ENCODE measurements at regions not wholly inside any gene's neighbourhood (a gene's known extent, or its start where the extent isn't known, plus 50 kb on each side); places are given as distances from the start of the nearest gene placed in this dataset.

DNA sequence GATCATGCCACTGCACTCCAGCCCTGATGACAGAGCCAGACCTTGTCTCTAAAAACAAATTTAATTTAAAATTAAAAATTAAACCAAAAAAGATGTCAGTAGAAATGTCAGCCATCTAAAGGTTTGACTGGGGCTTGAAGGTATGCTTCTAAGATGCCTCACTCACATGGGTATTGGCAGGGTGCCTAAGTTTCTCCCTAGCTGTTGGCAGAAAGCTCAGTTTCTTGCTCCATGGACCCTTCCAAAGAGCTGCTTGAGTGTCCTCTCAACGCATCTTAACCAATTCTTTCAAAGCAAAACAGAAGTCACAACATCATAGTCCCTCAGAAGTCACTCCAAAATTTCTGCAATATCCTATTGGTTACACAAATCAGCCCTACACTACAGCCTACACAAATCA lies 231.0 kb upstream of the ADGRL2 start:
- H3K27ac Mint-ChIP-seq: no peak overlapping the region
- H3K27ac ChIP-seq (ENCODE audit: insufficient read depth, low read length, poor library complexity, severe bottlenecking): no peak overlapping the region
- no peak overlapping the region for H3K4me3 ChIP-seq (ENCODE audit: low read depth, low read length)
- H3K4me1 ChIP-seq (ENCODE audit: control insufficient read depth, insufficient read depth, low read length, poor library complexity, severe bottlenecking): no peaks in the 10 kb centered on the region
- ATAC-seq (ENCODE audit: low read depth in 2 of 2) (no peak), DNase-seq (no peak)
- H3K36me3 ChIP-seq (ENCODE audit: control insufficient read depth, insufficient read depth, low read length): no peaks in the 10 kb centered on the region
- no peaks in the 10 kb centered on the region for H3K9me3 ChIP-seq (ENCODE audit: control insufficient read depth in 2 of 2, low read length in 2 of 2)
- H3K27me3 Mint-ChIP-seq: no peaks in the 10 kb centered on the region
- H3K9me3 Mint-ChIP-seq: peaks cover 0 to 9% (median 4%) of the 10 kb centered on the region in 7 donors
- H3K36me3 Mint-ChIP-seq: no peaks in the 10 kb centered on the region
- no peak overlapping the region for H3K4me3 Mint-ChIP-seq
- no peaks in the 10 kb centered on the region for H3K27me3 ChIP-seq (ENCODE audit: control insufficient read depth, insufficient read depth, low read length)
- no peaks in the 10 kb centered on the region for H3K4me1 Mint-ChIP-seq

DNA sequence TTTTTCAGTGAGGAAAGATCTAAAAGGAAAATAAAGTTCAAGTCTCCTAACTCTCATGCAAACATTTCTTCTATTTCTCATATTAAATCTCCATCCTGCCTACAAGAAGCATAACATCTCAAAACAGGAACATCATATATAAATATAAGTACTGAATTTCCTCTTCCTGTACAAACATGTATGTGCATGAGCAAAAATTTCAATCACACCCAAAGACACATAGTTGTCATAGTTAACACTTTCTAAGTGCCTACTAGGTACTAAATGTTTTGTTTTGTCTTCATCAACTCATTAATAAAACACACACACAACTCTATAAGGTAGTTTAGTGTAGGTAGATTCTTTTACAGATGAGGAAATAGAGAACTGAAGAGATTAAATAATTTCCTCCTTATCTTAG lies 237.1 kb upstream of the ADGRL2 start:
- Histone ChIP-seq H3K9me3 (ENCODE audit: control insufficient read depth in 2 of 2, low read length in 2 of 2) (no peaks in the 10 kb centered on the region), H3K4me1 (ENCODE audit: control insufficient read depth, insufficient read depth, low read length, poor library complexity, severe bottlenecking) (no peaks in the 10 kb centered on the region), H3K36me3 (ENCODE audit: control insufficient read depth, insufficient read depth, low read length) (no peaks in the 10 kb centered on the region), H3K4me3 (ENCODE audit: low read depth, low read length) (no peak overlapping the region), H3K27me3 (ENCODE audit: control insufficient read depth, insufficient read depth, low read length) (no peaks in the 10 kb centered on the region), H3K27ac (ENCODE audit: insufficient read depth, low read length, poor library complexity, severe bottlenecking) (no peak overlapping the region)
- DNase-seq (no peak), ATAC-seq (ENCODE audit: low read depth in 2 of 2) (no peak)
- no peaks in the 10 kb centered on the region for H3K4me1 Mint-ChIP-seq
- no peak overlapping the region for H3K4me3 Mint-ChIP-seq
- no peak overlapping the region for H3K27ac Mint-ChIP-seq
- peaks cover 2 to 14% (median 6%) of the 10 kb centered on the region in 7 donors for H3K9me3 Mint-ChIP-seq
- no peaks in the 10 kb centered on the region for H3K27me3 Mint-ChIP-seq
- no peaks in the 10 kb centered on the region for H3K36me3 Mint-ChIP-seq

GRCh38 chr1:81562934-81563333 lies 237.8 kb upstream of the ADGRL2 start:
- Histone ChIP-seq H3K27ac (ENCODE audit: insufficient read depth, low read length, poor library complexity, severe bottlenecking) (no peak overlapping the region), H3K27me3 (ENCODE audit: control insufficient read depth, insufficient read depth, low read length) (no peaks in the 10 kb centered on the region), H3K4me3 (ENCODE audit: low read depth, low read length) (no peak overlapping the region), H3K4me1 (ENCODE audit: control insufficient read depth, insufficient read depth, low read length, poor library complexity, severe bottlenecking) (no peaks in the 10 kb centered on the region), H3K36me3 (ENCODE audit: control insufficient read depth, insufficient read depth, low read length) (no peaks in the 10 kb centered on the region), H3K9me3 (ENCODE audit: control insufficient read depth in 2 of 2, low read length in 2 of 2) (no peaks in the 10 kb centered on the region)
- DNase-seq (no peak), ATAC-seq (ENCODE audit: low read depth in 2 of 2) (no peak)
- no peak overlapping the region for H3K27ac Mint-ChIP-seq
- no peak overlapping the region for H3K4me3 Mint-ChIP-seq
- no peaks in the 10 kb centered on the region for H3K27me3 Mint-ChIP-seq
- H3K36me3 Mint-ChIP-seq: no peaks in the 10 kb centered on the region
- H3K4me1 Mint-ChIP-seq: no peaks in the 10 kb centered on the region
- H3K9me3 Mint-ChIP-seq: peaks cover 0 to 14% (median 6%) of the 10 kb centered on the region in 7 donors

DNA sequence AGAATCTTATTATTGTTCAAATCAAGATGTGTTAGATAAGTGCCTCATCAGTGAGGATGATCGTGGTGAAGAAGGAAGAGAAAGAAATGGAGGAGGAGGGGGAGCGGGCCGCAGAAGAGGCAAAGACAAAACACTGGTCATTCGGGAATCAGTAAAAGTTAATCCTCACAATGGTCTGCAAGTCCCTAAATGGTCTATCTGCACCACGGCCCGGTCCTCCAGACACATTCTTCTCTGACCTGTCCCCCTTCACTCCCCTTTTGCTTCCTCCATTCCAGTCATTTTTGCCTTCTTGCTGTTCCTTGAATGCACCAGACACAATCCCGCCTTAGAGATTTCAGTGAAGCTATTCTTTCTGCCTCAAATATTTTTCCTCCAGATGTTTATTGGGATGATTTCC lies 240.1 kb upstream of the ADGRL2 start:
- Histone ChIP-seq H3K9me3 (ENCODE audit: control insufficient read depth in 2 of 2, low read length in 2 of 2) (peaks cover 0 to 2% of the 10 kb centered on the region in 2 experiments), H3K27ac (ENCODE audit: insufficient read depth, low read length, poor library complexity, severe bottlenecking) (no peak overlapping the region), H3K36me3 (ENCODE audit: control insufficient read depth, insufficient read depth, low read length) (no peaks in the 10 kb centered on the region), H3K4me1 (ENCODE audit: control insufficient read depth, insufficient read depth, low read length, poor library complexity, severe bottlenecking) (no peaks in the 10 kb centered on the region), H3K4me3 (ENCODE audit: low read depth, low read length) (no peak overlapping the region), H3K27me3 (ENCODE audit: control insufficient read depth, insufficient read depth, low read length) (no peaks in the 10 kb centered on the region)
- ATAC-seq (ENCODE audit: low read depth in 2 of 2) (no peak), DNase-seq (no peak)
- no peaks in the 10 kb centered on the region for H3K36me3 Mint-ChIP-seq
- no peaks in the 10 kb centered on the region for H3K27me3 Mint-ChIP-seq
- peaks cover 3 to 16% (median 6%) of the 10 kb centered on the region in 7 donors for H3K9me3 Mint-ChIP-seq
- H3K4me1 Mint-ChIP-seq: no peaks in the 10 kb centered on the region
- no peak overlapping the region for H3K4me3 Mint-ChIP-seq
- no peak overlapping the region for H3K27ac Mint-ChIP-seq

DNA sequence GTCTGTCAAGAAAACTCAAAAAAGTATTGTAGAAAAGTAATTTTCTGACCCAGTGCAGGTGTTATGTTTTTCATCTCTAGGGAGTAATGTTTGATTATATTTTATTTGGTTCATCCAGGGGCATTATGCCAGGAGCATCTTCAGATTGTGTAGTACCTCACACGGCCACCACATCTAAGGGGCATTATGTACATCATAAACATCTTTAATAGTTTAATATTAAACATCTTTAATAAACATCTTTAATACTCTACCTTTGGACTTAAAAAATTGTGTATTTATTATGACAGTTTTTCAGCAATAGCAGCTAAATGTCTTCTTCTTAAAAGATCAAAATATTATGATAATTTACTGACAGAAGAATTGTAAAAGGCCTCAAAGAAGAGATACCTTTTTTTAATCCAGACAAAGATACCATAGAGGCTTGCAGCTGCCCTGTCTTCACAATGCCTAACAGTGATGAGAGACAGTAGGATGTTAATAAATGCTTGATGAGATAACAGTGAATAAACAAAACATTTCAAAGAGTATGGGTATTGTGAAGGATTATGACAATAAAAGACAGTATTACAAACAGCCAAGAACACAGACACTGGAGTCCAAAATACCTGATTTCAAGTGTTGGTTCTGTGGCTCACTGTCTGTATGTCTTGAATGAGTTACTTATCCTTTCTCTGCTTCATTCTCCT lies 240.9 kb upstream of the ADGRL2 start:
- H3K9me3 Mint-ChIP-seq: peaks cover 3 to 16% (median 7%) of the 10 kb centered on the region in 7 donors
- H3K36me3 ChIP-seq (ENCODE audit: control insufficient read depth, insufficient read depth, low read length): no peaks in the 10 kb centered on the region
- H3K9me3 ChIP-seq (ENCODE audit: control insufficient read depth in 2 of 2, low read length in 2 of 2): peaks cover 0 to 2% of the 10 kb centered on the region in 2 experiments
- H3K27me3 ChIP-seq (ENCODE audit: control insufficient read depth, insufficient read depth, low read length): no peaks in the 10 kb centered on the region
- no peaks in the 10 kb centered on the region for H3K36me3 Mint-ChIP-seq
- H3K4me3 ChIP-seq (ENCODE audit: low read depth, low read length): no peak overlapping the region
- H3K4me3 Mint-ChIP-seq: no peak overlapping the region
- DNase-seq: no peak
- H3K4me1 Mint-ChIP-seq: no peaks in the 10 kb centered on the region
- H3K27ac Mint-ChIP-seq: no peak overlapping the region
- ATAC-seq (ENCODE audit: low read depth in 2 of 2): no peak
- no peaks in the 10 kb centered on the region for H3K27me3 Mint-ChIP-seq
- no peaks in the 10 kb centered on the region for H3K4me1 ChIP-seq (ENCODE audit: control insufficient read depth, insufficient read depth, low read length, poor library complexity, severe bottlenecking)
- H3K27ac ChIP-seq (ENCODE audit: insufficient read depth, low read length, poor library complexity, severe bottlenecking): no peak overlapping the region

- no peak overlapping the region for H3K4me3 Mint-ChIP-seq
Measured at GRCh38 chr1:81558291-81559076, 242.2 kb upstream of the ADGRL2 start.

DNA sequence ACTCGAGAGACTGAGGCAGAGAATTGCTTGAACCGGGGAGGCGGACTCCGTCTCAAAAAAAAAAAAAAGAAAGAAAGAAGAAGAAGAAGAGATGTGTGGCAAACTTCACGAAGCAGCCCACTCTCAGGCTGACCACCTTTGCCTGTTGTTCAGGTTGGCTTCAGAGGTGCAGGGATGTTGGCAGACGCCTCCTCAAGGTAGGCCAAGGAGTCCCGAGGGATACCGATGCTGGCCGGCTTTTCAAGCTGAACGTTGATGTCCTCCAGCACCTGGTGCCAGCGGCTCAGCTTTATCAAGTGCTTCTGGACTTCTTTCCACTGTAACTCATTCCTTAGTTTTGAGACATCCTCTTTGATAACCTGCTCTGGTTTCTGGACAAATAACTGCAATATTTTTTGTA lies 243.8 kb upstream of the ADGRL2 start:
- DNase-seq: no peak
- no peaks in the 10 kb centered on the region for H3K36me3 ChIP-seq (ENCODE audit: control insufficient read depth, insufficient read depth, low read length)
- Mint-ChIP-seq H3K4me3 (no peak overlapping the region), H3K36me3 (no peaks in the 10 kb centered on the region), H3K4me1 (no peaks in the 10 kb centered on the region), H3K27ac (no peak overlapping the region), H3K9me3 (peaks cover 2 to 13% (median 5%) of the 10 kb centered on the region in 7 donors), H3K27me3 (no peaks in the 10 kb centered on the region)
- H3K4me1 ChIP-seq (ENCODE audit: control insufficient read depth, insufficient read depth, low read length, poor library complexity, severe bottlenecking): no peaks in the 10 kb centered on the region
- H3K9me3 ChIP-seq (ENCODE audit: control insufficient read depth in 2 of 2, low read length in 2 of 2): peaks cover 0 to 3% of the 10 kb centered on the region in 2 experiments
- no peak overlapping the region for H3K4me3 ChIP-seq (ENCODE audit: low read depth, low read length)
- no peak overlapping the region for H3K27ac ChIP-seq (ENCODE audit: insufficient read depth, low read length, poor library complexity, severe bottlenecking)
- no peaks in the 10 kb centered on the region for H3K27me3 ChIP-seq (ENCODE audit: control insufficient read depth, insufficient read depth, low read length)
- no peak for ATAC-seq (ENCODE audit: low read depth in 2 of 2)

More at GRCh38 chr1:81558291-81559076, 242.2 kb upstream of the ADGRL2 start:
- no peaks in the 10 kb centered on the region for H3K36me3 Mint-ChIP-seq
- Histone ChIP-seq H3K27ac (ENCODE audit: insufficient read depth, low read length, poor library complexity, severe bottlenecking) (no peak overlapping the region), H3K27me3 (ENCODE audit: control insufficient read depth, insufficient read depth, low read length) (no peaks in the 10 kb centered on the region), H3K36me3 (ENCODE audit: control insufficient read depth, insufficient read depth, low read length) (no peaks in the 10 kb centered on the region), H3K4me1 (ENCODE audit: control insufficient read depth, insufficient read depth, low read length, poor library complexity, severe bottlenecking) (no peaks in the 10 kb centered on the region), H3K9me3 (ENCODE audit: control insufficient read depth in 2 of 2, low read length in 2 of 2) (peaks cover 0 to 3% of the 10 kb centered on the region in 2 experiments), H3K4me3 (ENCODE audit: low read depth, low read length) (no peak overlapping the region)
- ATAC-seq (ENCODE audit: low read depth in 2 of 2) (no peak), DNase-seq (no peak)
- no peak overlapping the region for H3K27ac Mint-ChIP-seq
- H3K4me1 Mint-ChIP-seq: no peaks in the 10 kb centered on the region
- H3K27me3 Mint-ChIP-seq: no peaks in the 10 kb centered on the region
- peaks cover 2 to 14% (median 5%) of the 10 kb centered on the region in 7 donors for H3K9me3 Mint-ChIP-seq
